ENCODE measurements at regions not wholly inside any gene's neighbourhood (a gene's known extent, or its start where the extent isn't known, plus 50 kb on each side); places are given as distances from the start of the nearest gene placed in this dataset.

DNA sequence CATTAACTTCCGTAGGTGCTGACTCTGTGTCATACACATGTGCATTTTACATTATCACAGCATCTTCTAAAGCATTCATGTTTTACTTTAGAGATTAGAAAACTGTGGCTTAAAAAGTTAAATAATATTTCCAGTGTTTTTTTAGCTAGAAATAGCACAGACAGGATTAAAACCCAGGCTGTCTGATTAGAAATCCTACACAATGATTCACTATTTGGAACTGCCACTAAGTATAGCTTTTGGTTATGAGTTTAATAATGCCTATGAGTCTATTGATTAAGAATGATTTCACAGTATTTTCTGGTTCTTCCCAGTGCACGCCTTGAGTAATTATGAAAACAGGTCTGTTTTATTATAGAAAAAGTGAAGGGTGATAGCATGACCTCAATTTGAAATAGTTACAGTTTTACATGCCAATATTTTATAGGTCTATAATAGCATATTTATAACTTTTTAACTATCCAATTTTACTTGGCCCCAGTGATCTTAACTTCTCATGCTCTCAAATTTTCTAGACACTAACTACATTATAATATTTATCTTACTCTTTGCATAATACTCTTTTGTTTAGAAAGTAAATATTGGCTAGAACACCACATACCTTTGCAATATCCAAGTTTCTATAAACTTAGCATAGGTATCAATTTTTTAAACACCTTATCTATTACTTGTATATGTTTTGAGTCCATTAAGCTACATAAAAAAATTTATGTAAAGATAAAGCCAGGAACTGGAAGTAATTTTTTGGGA lies 313.2 kb downstream of the RND3 start:
- ATAC-seq (no peak), DNase-seq (no peak)
- ChIA-PET CTCF (no interaction called here), POLR2A (no interaction called here)
- Histone ChIP-seq H3K4me3 (ENCODE audit: low read length) (no peak overlapping the region), H3K9me3 (ENCODE audit: control insufficient read depth in 2 of 3, low read length in 3 of 3) (no peaks in the 10 kb centered on the region), H3K36me3 (ENCODE audit: control insufficient read depth in 2 of 3, insufficient read depth in 3 of 3, low read length in 3 of 3) (no peaks in the 10 kb centered on the region), H3K27ac (ENCODE audit: low read depth, low read length) (no peak overlapping the region), H3K4me1 (ENCODE audit: control insufficient read depth in 2 of 2, insufficient read depth in 2 of 2, low read length in 2 of 2) (no peaks in the 10 kb centered on the region), H3K27me3 (ENCODE audit: control insufficient read depth in 2 of 2, insufficient read depth in 2 of 2, low read length in 2 of 2) (no peaks in the 10 kb centered on the region)
- Mint-ChIP-seq H3K4me3 (no peak overlapping the region), H3K27me3 (no peaks in the 10 kb centered on the region), H3K4me1 (no peaks in the 10 kb centered on the region), H3K27ac (no peak overlapping the region), H3K36me3 (no peaks in the 10 kb centered on the region), H3K9me3 (peaks cover 3 to 16% (median 6%) of the 10 kb centered on the region in 11 donors)
- intact Hi-C loops (cut with micrococcal nuclease): no loop called here

DNA sequence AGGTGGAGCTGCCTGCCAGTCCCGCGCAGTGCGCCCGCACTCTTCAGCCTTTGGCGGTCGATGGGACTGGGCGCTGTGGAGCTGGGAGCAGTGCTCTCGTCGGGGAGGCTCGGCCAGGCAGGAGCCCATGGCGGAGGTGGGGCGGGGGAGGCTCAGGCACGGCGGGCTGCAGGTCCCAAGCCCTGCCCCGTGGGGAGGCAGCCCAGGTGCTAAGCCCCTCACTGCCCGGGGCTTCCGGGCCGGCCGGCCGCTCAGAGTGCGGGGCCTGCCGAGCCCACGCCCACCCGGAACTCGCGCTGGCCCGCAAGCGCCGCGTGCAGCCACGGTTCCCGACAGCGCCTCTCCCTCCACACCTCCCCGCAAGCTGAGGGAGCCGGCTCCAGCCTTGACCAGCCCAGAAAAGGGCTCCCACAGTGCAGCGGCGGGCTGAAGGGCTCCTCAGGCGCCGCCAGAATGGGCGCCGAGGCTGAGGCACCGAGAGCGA lies 316.4 kb downstream of the RND3 start:
- H3K4me3 ChIP-seq (ENCODE audit: low read length): no peak overlapping the region
- H3K9me3 ChIP-seq (ENCODE audit: control insufficient read depth in 2 of 3, low read length in 3 of 3): no peaks in the 10 kb centered on the region
- H3K4me3 Mint-ChIP-seq: no peak overlapping the region
- ChIA-PET POLR2A (no interaction called here), CTCF (no interaction called here)
- ATAC-seq (no peak), DNase-seq (no peak)
- no peaks in the 10 kb centered on the region for H3K27me3 Mint-ChIP-seq
- no peaks in the 10 kb centered on the region for H3K36me3 Mint-ChIP-seq
- no peak overlapping the region for H3K27ac ChIP-seq (ENCODE audit: low read depth, low read length)
- H3K9me3 Mint-ChIP-seq: peaks cover 2 to 16% (median 5%) of the 10 kb centered on the region in 11 donors
- H3K4me1 Mint-ChIP-seq: no peaks in the 10 kb centered on the region
- no peaks in the 10 kb centered on the region for H3K36me3 ChIP-seq (ENCODE audit: control insufficient read depth in 2 of 3, insufficient read depth in 3 of 3, low read length in 3 of 3)
- no peak overlapping the region for H3K27ac Mint-ChIP-seq
- no peaks in the 10 kb centered on the region for H3K27me3 ChIP-seq (ENCODE audit: control insufficient read depth in 2 of 2, insufficient read depth in 2 of 2, low read length in 2 of 2)
- H3K4me1 ChIP-seq (ENCODE audit: control insufficient read depth in 2 of 2, insufficient read depth in 2 of 2, low read length in 2 of 2): no peaks in the 10 kb centered on the region
- intact Hi-C loops (cut with micrococcal nuclease): no loop called here

DNA sequence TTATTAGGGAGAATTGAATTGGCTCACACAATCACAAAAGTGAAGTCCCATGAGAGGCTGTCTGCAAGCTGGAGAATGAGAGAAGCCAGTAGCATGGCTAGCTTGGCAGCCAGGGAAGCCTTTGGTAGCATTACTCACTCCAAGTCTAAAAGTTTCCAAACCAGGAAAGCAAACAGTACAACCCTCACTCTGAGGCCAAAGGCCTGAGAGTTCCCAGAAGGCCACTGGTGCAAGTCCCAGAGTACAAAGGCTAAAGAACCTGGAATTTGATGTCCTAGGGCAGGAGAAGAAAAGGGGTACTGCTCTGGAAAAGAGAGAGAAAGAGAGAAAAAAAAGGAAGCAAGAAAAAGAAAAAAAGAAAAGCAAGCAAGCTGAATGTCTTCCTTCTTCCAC lies 318.2 kb downstream of the RND3 start:
- Histone ChIP-seq H3K4me3 (ENCODE audit: low read length) (no peak overlapping the region), H3K4me1 (ENCODE audit: control insufficient read depth in 2 of 2, insufficient read depth in 2 of 2, low read length in 2 of 2) (no peaks in the 10 kb centered on the region), H3K36me3 (ENCODE audit: control insufficient read depth in 2 of 3, insufficient read depth in 3 of 3, low read length in 3 of 3) (no peaks in the 10 kb centered on the region), H3K27me3 (ENCODE audit: control insufficient read depth in 2 of 2, insufficient read depth in 2 of 2, low read length in 2 of 2) (no peaks in the 10 kb centered on the region), H3K9me3 (ENCODE audit: control insufficient read depth in 2 of 3, low read length in 3 of 3) (no peaks in the 10 kb centered on the region), H3K27ac (ENCODE audit: low read depth, low read length) (no peak overlapping the region)
- Mint-ChIP-seq H3K4me3 (no peak overlapping the region), H3K9me3 (peaks cover 2 to 16% (median 5%) of the 10 kb centered on the region in 11 donors), H3K36me3 (no peaks in the 10 kb centered on the region), H3K27ac (no peak overlapping the region), H3K4me1 (no peaks in the 10 kb centered on the region), H3K27me3 (no peaks in the 10 kb centered on the region)
- DNase-seq: no peak
- CTCF ChIA-PET: no interaction called here
- POLR2A ChIA-PET: no interaction called here
- no peak for ATAC-seq
- intact Hi-C loops (cut with micrococcal nuclease): no loop called here

DNA sequence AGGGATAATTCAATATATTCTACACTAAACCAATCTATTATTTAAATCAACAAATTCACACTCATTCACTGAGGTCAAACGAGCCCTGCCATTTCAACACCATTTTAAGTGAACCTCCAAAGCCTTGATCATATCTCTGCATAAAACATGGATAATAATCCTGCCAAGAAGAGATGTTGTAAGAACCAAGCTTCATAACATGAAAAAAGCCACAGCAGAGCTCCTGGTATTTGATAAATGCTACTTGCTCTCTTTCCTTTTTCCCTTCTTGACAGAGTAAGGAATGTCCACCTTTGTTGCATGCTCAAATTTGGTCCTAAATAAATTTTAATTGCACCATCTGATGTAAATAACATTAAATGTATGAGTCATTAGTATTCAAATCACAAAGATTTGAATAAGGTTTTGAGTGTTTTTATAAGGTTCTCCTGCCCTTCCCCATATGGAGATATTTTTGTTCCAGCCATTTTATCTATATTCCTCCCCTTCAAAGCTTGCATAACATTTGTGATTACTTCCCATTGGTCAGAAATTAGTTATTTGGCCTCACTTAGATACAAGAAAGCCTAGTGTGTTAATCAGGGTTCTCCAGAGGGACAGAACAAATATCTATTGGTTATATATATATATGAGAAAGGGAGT lies 318.8 kb downstream of the RND3 start:
- no peaks in the 10 kb centered on the region for H3K36me3 Mint-ChIP-seq
- Histone ChIP-seq H3K9me3 (ENCODE audit: control insufficient read depth in 2 of 3, low read length in 3 of 3) (no peaks in the 10 kb centered on the region), H3K4me3 (ENCODE audit: low read length) (no peak overlapping the region), H3K27ac (ENCODE audit: low read depth, low read length) (no peak overlapping the region), H3K4me1 (ENCODE audit: control insufficient read depth in 2 of 2, insufficient read depth in 2 of 2, low read length in 2 of 2) (no peaks in the 10 kb centered on the region), H3K36me3 (ENCODE audit: control insufficient read depth in 2 of 3, insufficient read depth in 3 of 3, low read length in 3 of 3) (no peaks in the 10 kb centered on the region), H3K27me3 (ENCODE audit: control insufficient read depth in 2 of 2, insufficient read depth in 2 of 2, low read length in 2 of 2) (no peaks in the 10 kb centered on the region)
- H3K4me1 Mint-ChIP-seq: no peaks in the 10 kb centered on the region
- H3K9me3 Mint-ChIP-seq: peaks cover 2 to 16% (median 5%) of the 10 kb centered on the region in 11 donors
- no peak overlapping the region for H3K27ac Mint-ChIP-seq
- H3K4me3 Mint-ChIP-seq: no peak overlapping the region
- intact Hi-C loops (cut with micrococcal nuclease): no loop called here
- ChIA-PET POLR2A (no interaction called here), CTCF (no interaction called here)
- no peaks in the 10 kb centered on the region for H3K27me3 Mint-ChIP-seq
- DNase-seq (no peak), ATAC-seq (no peak)

DNA sequence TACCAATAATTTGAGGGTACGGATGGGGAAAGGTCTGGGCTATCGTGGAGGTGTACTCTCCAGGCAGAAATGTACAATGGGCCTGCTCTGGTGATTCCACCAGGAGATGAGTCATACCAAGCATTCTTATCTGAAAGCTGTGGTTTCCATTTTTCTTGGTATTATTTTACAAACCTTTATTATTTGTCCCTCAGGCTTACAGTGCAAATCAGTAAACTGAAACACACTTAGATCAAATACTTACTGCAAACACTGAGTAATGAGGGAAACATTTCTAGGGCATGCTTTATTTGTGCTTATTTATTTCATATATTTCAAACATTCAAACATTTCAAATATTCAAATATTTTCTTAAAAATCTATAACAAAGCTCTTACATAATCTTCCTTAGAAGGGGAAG lies 319.8 kb downstream of the RND3 start:
- Histone ChIP-seq H3K9me3 (ENCODE audit: control insufficient read depth in 2 of 3, low read length in 3 of 3) (no peaks in the 10 kb centered on the region), H3K36me3 (ENCODE audit: control insufficient read depth in 2 of 3, insufficient read depth in 3 of 3, low read length in 3 of 3) (no peaks in the 10 kb centered on the region), H3K4me1 (ENCODE audit: control insufficient read depth in 2 of 2, insufficient read depth in 2 of 2, low read length in 2 of 2) (no peaks in the 10 kb centered on the region), H3K27ac (ENCODE audit: low read depth, low read length) (no peak overlapping the region), H3K27me3 (ENCODE audit: control insufficient read depth in 2 of 2, insufficient read depth in 2 of 2, low read length in 2 of 2) (no peaks in the 10 kb centered on the region), H3K4me3 (ENCODE audit: low read length) (no peak overlapping the region)
- DNase-seq: no peak
- no peak for ATAC-seq
- Mint-ChIP-seq H3K27ac (no peak overlapping the region), H3K9me3 (peaks cover 2 to 22% (median 5%) of the 10 kb centered on the region in 11 donors), H3K4me3 (no peak overlapping the region), H3K27me3 (peaks cover 0 to 6% (median 0%) of the 10 kb centered on the region in 5 donors), H3K36me3 (no peaks in the 10 kb centered on the region), H3K4me1 (no peaks in the 10 kb centered on the region)
- CTCF ChIA-PET: no interaction called here
- POLR2A ChIA-PET: no interaction called here
- intact Hi-C loops (cut with micrococcal nuclease): no loop called here

DNA sequence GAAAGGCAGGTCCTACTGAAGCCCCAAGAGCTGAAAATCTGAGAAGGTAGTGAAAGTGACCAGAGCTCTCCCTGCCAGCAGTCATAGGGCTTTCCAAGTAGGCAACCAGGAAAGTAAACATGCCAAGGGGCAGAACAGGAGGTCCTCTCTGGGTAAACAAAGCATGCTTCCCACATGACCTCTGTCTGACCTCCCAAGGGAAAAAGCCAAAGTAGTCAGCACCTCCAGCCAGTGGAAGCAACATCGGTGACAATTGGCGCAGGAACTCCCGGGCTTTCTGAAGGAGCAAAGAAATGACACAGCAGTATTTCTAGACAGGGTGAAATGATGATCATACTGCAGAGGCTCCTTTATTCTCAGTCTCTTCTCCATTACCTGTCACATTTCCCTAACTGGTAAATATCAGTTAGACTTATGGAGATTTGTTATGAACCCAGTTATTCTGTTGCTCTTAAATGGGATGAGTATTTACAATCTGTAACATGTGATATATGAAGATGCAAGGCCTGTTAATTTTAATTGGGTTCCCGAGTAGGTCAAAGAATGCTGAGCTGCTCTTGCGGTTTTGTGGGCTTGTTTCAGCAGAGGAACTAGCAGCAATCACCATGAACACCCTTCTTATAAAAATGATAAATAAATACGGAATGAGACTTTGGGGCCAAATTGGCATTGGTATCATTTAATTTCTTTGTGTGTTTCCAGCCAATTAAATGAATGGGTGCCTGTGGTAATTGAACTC lies 321.0 kb downstream of the RND3 start:
- Histone ChIP-seq H3K27me3 (ENCODE audit: control insufficient read depth in 2 of 2, insufficient read depth in 2 of 2, low read length in 2 of 2) (no peaks in the 10 kb centered on the region), H3K27ac (ENCODE audit: low read depth, low read length) (no peak overlapping the region), H3K36me3 (ENCODE audit: control insufficient read depth in 2 of 3, insufficient read depth in 3 of 3, low read length in 3 of 3) (no peaks in the 10 kb centered on the region), H3K4me3 (ENCODE audit: low read length) (no peak overlapping the region), H3K4me1 (ENCODE audit: control insufficient read depth in 2 of 2, insufficient read depth in 2 of 2, low read length in 2 of 2) (no peaks in the 10 kb centered on the region), H3K9me3 (ENCODE audit: control insufficient read depth in 2 of 3, low read length in 3 of 3) (no peaks in the 10 kb centered on the region)
- no peak for DNase-seq
- no peak overlapping the region for H3K27ac Mint-ChIP-seq
- ChIA-PET CTCF (no interaction called here), POLR2A (no interaction called here)
- H3K9me3 Mint-ChIP-seq: peaks cover 2 to 15% (median 5%) of the 10 kb centered on the region in 11 donors
- ATAC-seq: no peak
- peaks cover 0 to 8% (median 0%) of the 10 kb centered on the region in 5 donors for H3K27me3 Mint-ChIP-seq
- intact Hi-C loops (cut with micrococcal nuclease): no loop called here
- H3K36me3 Mint-ChIP-seq: no peaks in the 10 kb centered on the region
- H3K4me1 Mint-ChIP-seq: no peaks in the 10 kb centered on the region
- no peak overlapping the region for H3K4me3 Mint-ChIP-seq

All from naive thymus-derived CD4-positive, alpha-beta T cell (primary cell).